ENCODE measurements at regions not wholly inside any gene's neighbourhood (a gene's known extent, or its start where the extent isn't known, plus 50 kb on each side); places are given as distances from the start of the nearest gene placed in this dataset.

- CTCF ChIA-PET (ENCODE audit: partially characterized antibody), result no interaction called here
- Histone ChIP-seq H3K79me2 (ENCODE audit: control insufficient read depth in 1 of 2, insufficient read depth in 2 of 2, low read length in 2 of 2) (no peaks in the 10 kb centered on the region), H4K91ac (replicated peaks; ENCODE audit: insufficient read length, low read length) (no peak overlapping the region), H3K9me3 (ENCODE audit: insufficient read depth in 2 of 2, low read depth in 1 of 2, low read length in 1 of 2) (peaks cover 0 to under 1% of the 10 kb centered on the region in 2 experiments; a peak in 1 of 4 replicates), H3K9ac (replicated peaks in 1 of 4; ENCODE audit: extremely low read depth in 1 of 4, low read depth in 3 of 4, low read length in 3 of 4) (no peak overlapping the region), H3K4me2 (ENCODE audit: insufficient read depth in 1 of 2, low read depth in 2 of 2, low read length in 2 of 2) (no peak overlapping the region), H3K23ac (ENCODE audit: insufficient read length) (no peak overlapping the region), H3K18ac (ENCODE audit: extremely low read depth, low read length) (no peak overlapping the region), H2BK15ac (ENCODE audit: low read length) (no peak overlapping the region), H2BK5ac (ENCODE audit: low read depth, low read length) (no peak overlapping the region), H3K27ac (ENCODE audit: low read depth, low read length) (no peak overlapping the region), H2AK5ac (ENCODE audit: low read depth, low read length) (no peak overlapping the region), H2AFZ (ENCODE audit: low read length) (no peak overlapping the region), H4K20me1 (replicated peaks in 1 of 2; ENCODE audit: control insufficient read depth in 1 of 2, insufficient read depth in 2 of 2, low read length in 2 of 2) (no peaks in the 10 kb centered on the region), H4K5ac (ENCODE audit: insufficient read length, low read depth, low read length) (no peak overlapping the region), H3K4me1 (replicated peaks in 1 of 4; ENCODE audit: control insufficient read depth in 3 of 4, insufficient read depth in 4 of 4, low read length in 3 of 4) (no peaks in the 10 kb centered on the region; a peak in 3 of 7 replicates), H3K36me3 (ENCODE audit: control insufficient read depth in 2 of 4, insufficient read depth in 4 of 4, low read length in 3 of 4) (no peaks in the 10 kb centered on the region), H3K4me3 (ENCODE audit: extremely low read depth in 1 of 4, insufficient read depth in 2 of 4, low read depth in 3 of 4, low read length in 4 of 4) (no peak overlapping the region), H3K79me1 (ENCODE audit: low read depth, low read length) (no peaks in the 10 kb centered on the region), H2BK120ac (replicated peaks; ENCODE audit: low read depth, low read length) (no peak overlapping the region), H2BK20ac (ENCODE audit: low read length) (no peak overlapping the region), H3K23me2 (ENCODE audit: low read depth, low read length) (no peaks in the 10 kb centered on the region), H3K27me3 (replicated peaks in 1 of 4; ENCODE audit: control insufficient read depth in 3 of 4, extremely low read depth in 1 of 4, insufficient read depth in 3 of 4, low read length in 3 of 4) (no peaks in the 10 kb centered on the region), H3K56ac (replicated peaks; ENCODE audit: insufficient read length, low read depth, low read length) (no peak overlapping the region), H3K4ac (replicated peaks; ENCODE audit: insufficient read length, low read depth, low read length) (no peak overlapping the region), H4K8ac (ENCODE audit: extremely low read depth, insufficient read depth, low read length) (no peak overlapping the region), H3K14ac (ENCODE audit: insufficient read length) (no peak overlapping the region), H2BK12ac (ENCODE audit: low read depth, low read length) (no peak overlapping the region)
- POLR2A ChIA-PET (ENCODE audit: partially characterized antibody), result no interaction called here
- no peak for DNase-seq (ENCODE audit: low read depth in 1 of 2, low spot score in 2 of 2)
- WGBS, 2 experiments (ENCODE audit: extremely low coverage in 1 of 2, insufficient coverage in 1 of 2, insufficient read length in 1 of 2, insufficient replicate concordance in 2 of 2, low coverage in 1 of 2, low lambda C conversion rate in 2 of 2, missing lambda C conversion rate in 1 of 2), result 56% methylated on average over 3 of the region's 3 CpGs; no CpG with 5 or more reads in 1 of the 2 experiments
- FAIRE-seq, result no peak
- no peak for TF ChIP-seq CEBPB (IDR thresholded peaks at IDR 0.05; ENCODE audit: low read depth, low read length)
- no peak for TF ChIP-seq EP300 (IDR thresholded peaks at IDR 0.05; ENCODE audit: borderline replicate concordance in 1 of 2, low read depth in 2 of 2, low read length in 2 of 2)
- TF ChIP-seq JUN (IDR thresholded peaks at IDR 0.05; ENCODE audit: low read depth, low read length), result no peak
- TF ChIP-seq MAFK (IDR thresholded peaks at IDR 0.05; ENCODE audit: low read depth, low read length), result no peak
- no peak for TF ChIP-seq RNF2 (IDR thresholded peaks at IDR 0.05; ENCODE audit: borderline replicate concordance, low read depth, low read length, missing control alignments, poor library complexity, severe bottlenecking)
- TF ChIP-seq SUZ12 (IDR thresholded peaks at IDR 0.05; ENCODE audit: low read length), result no peak
- TF ChIP-seq BRCA1 (IDR thresholded peaks at IDR 0.05; ENCODE audit: low read depth, low read length), result no peak
- no peak for TF ChIP-seq SAP30 (IDR thresholded peaks at IDR 0.05; ENCODE audit: insufficient read depth, insufficient replicate concordance, low read length)
- no peak for TF ChIP-seq CTBP2 (IDR thresholded peaks at IDR 0.05; ENCODE audit: borderline replicate concordance, insufficient read depth, insufficient read length, low read length)
- TF ChIP-seq POLR2A (IDR thresholded peaks at IDR 0.05; ENCODE audit: control extremely low read depth in 1 of 2, low read depth in 2 of 2, low read length in 2 of 2), result no peak
- no peak for TF ChIP-seq RAD21 (IDR thresholded peaks at IDR 0.05 in 1 of 2, conservative IDR thresholded peaks at IDR 0.05 in 1 of 2; ENCODE audit: low read depth in 2 of 2, low read length in 2 of 2)
- no peak for TF ChIP-seq E2F6 (IDR thresholded peaks at IDR 0.05)
- no peak for TF ChIP-seq RFX5 (IDR thresholded peaks at IDR 0.05; ENCODE audit: borderline replicate concordance, low read depth, low read length)
- TF ChIP-seq SP1 (IDR thresholded peaks at IDR 0.05; ENCODE audit: low read depth, low read length), result no peak
These were observed 1350.1 kb upstream of the C9orf72 start for GRCh38 chr9:28923351-28923750.
